22Rv1 (cell line): ENCODE measurements at regions not wholly inside any gene's neighbourhood (a gene's known extent, or its start where the extent isn't known, plus 50 kb on each side); places are given as distances from the start of the nearest gene placed in this dataset.

Experiments
- CTCF ChIP-seq: fragments of 450-650 bp; IDR thresholded peaks from 2 replicates; pipeline ENCODE4 v1.5.1; 2017; ENCODE audit warnings: mild to moderate bottlenecking
- ZFX ChIP-seq: fragments of 450-650 bp; IDR thresholded peaks from 2 replicates; pipeline ENCODE4 v1.6.1; 2017; ENCODE audit warnings: antibody characterized with exemption, borderline replicate concordance

GRCh38 chr6:132089173-132089572 is 138.0 kb upstream of the CCN2 start:
- TF ChIP-seq CTCF (no peak), ZFX (no peak)
